ENCODE measurements at regions not wholly inside any gene's neighbourhood (a gene's known extent, or its start where the extent isn't known, plus 50 kb on each side); places are given as distances from the start of the nearest gene placed in this dataset.

GRCh38 chr2:43133708-43134570 is 92.5 kb downstream of the ZFP36L2 start:
- intact Hi-C loops (cut with DNase I) = no loop called here
- H3K36me3 ChIP-seq (replicated peaks in 1 of 2; ENCODE audit: insufficient read depth in 1 of 2, low read depth in 2 of 2) = no peaks in the 10 kb centered on the region
- no peak overlapping the region for H3K4me3 ChIP-seq
- 60 to 74% methylated on average over 14 to 21 of the region's 21 CpGs for WGBS, 2 donors
- no peak for TF ChIP-seq CTCF (IDR thresholded peaks at IDR 0.05)
- peak in 1 of 3 donors; percentile 12 for TF ChIP-seq POLR2A (IDR thresholded peaks at IDR 0.05)
- H3K9me3 ChIP-seq = no peaks in the 10 kb centered on the region
- DNase-seq (peak in 2 of 4 donors; percentile 47 to 67), ATAC-seq (no peak)
- peaks cover 32% of the 10 kb centered on the region for H3K4me1 ChIP-seq
- H3K27ac ChIP-seq = peak overlapping the region in 1 of 4 donors; percentile 77
- H3K27me3 ChIP-seq = no peaks in the 10 kb centered on the region

GRCh38 chr2:43133336-43133707 is 93.1 kb downstream of the ZFP36L2 start:
- Histone ChIP-seq H3K27ac (peak overlapping the region in 1 of 4 donors; percentile 77), H3K9me3 (no peaks in the 10 kb centered on the region), H3K27me3 (no peaks in the 10 kb centered on the region), H3K4me1 (peaks cover 32% of the 10 kb centered on the region), H3K4me3 (no peak overlapping the region), H3K36me3 (replicated peaks in 1 of 2; ENCODE audit: insufficient read depth in 1 of 2, low read depth in 2 of 2) (no peaks in the 10 kb centered on the region)
- ATAC-seq (no peak), DNase-seq (no peak)
- 73 to 96% methylated on average over 4 of the region's 4 CpGs for WGBS, 2 donors
- TF ChIP-seq CTCF (IDR thresholded peaks at IDR 0.05) (no peak), POLR2A (IDR thresholded peaks at IDR 0.05) (no peak)
- intact Hi-C loops (cut with DNase I) = no loop called here

GRCh38 chr2:43132683-43133301 is 93.6 kb downstream of the ZFP36L2 start:
- Histone ChIP-seq H3K27me3 (no peaks in the 10 kb centered on the region), H3K9me3 (no peaks in the 10 kb centered on the region), H3K27ac (peak overlapping the region in 1 of 4 donors; percentile 77), H3K4me3 (no peak overlapping the region), H3K4me1 (peaks cover 32% of the 10 kb centered on the region), H3K36me3 (replicated peaks in 1 of 2; ENCODE audit: insufficient read depth in 1 of 2, low read depth in 2 of 2) (no peaks in the 10 kb centered on the region)
- intact Hi-C loops (cut with DNase I) = no loop called here
- WGBS, 2 donors = 71 to 90% methylated on average over 3 to 9 of the region's 12 CpGs
- no peak for ATAC-seq
- TF ChIP-seq POLR2A (IDR thresholded peaks at IDR 0.05) = peak in 1 of 3 donors; percentile 10
- no peak for TF ChIP-seq CTCF (IDR thresholded peaks at IDR 0.05)
- peak in 1 of 4 donors; percentile 41 for DNase-seq

GRCh38 chr2:43131890-43132682 is 94.3 kb downstream of the ZFP36L2 start:
- Histone ChIP-seq H3K9me3 (no peaks in the 10 kb centered on the region), H3K4me1 (peaks cover 32% of the 10 kb centered on the region), H3K27me3 (no peaks in the 10 kb centered on the region), H3K4me3 (no peak overlapping the region), H3K27ac (peak overlapping the region; percentile 6 to 77 (median 53)), H3K36me3 (replicated peaks in 1 of 2; ENCODE audit: insufficient read depth in 1 of 2, low read depth in 2 of 2) (no peaks in the 10 kb centered on the region)
- TF ChIP-seq CTCF (IDR thresholded peaks at IDR 0.05) = peak in 1 of 7 experiments; percentile 2
- no peak for TF ChIP-seq POLR2A (IDR thresholded peaks at IDR 0.05)
- intact Hi-C loops (cut with DNase I) = no loop called here
- no peak for ATAC-seq
- 57 to 72% methylated on average over 8 of the region's 12 CpGs for WGBS, 2 donors
- no peak for DNase-seq

Data from body of pancreas (tissue), 4 donors.